Cardiac septum (tissue), 1 donor: ENCODE measurements at regions not wholly inside any gene's neighbourhood (a gene's known extent, or its start where the extent isn't known, plus 50 kb on each side); places are given as distances from the start of the nearest gene placed in this dataset.

ENCODE experiments used
- DNase-seq: peaks from one replicate; pipeline ENCODE4 v3.0.0-alpha.2; 2020; ENCODE audit warnings: low spot score
- intact Hi-C: fragments of 100-400 bp; cut with DNase I; formaldehyde crosslinking; loops from one replicate; pipeline ENCODE4 v1.14.0; 2022
- donor health status: DM: no; HTN: no; CAD: no.

GRCh38 chr10:78925800-78926319, 142.9 kb upstream of the ZMIZ1 start:
- intact Hi-C loops, result no loop called here

GRCh38 chr10:78927257-78927995, 141.3 kb upstream of the ZMIZ1 start:
- intact Hi-C loops, result no loop called here
- DNase-seq, result no peak

More at GRCh38 chr10:78925800-78926319, 142.9 kb upstream of the ZMIZ1 start:
- DNase-seq, result no peak

- intact Hi-C loops, result no loop called here
- DNase-seq, result no peak
Measured at GRCh38 chr10:78928330-78928729, 140.4 kb upstream of the ZMIZ1 start.

- no peak for DNase-seq
- intact Hi-C loops, result no loop called here
Measured at GRCh38 chr10:78929541-78929940, 139.2 kb upstream of the ZMIZ1 start.

- intact Hi-C loops, result loop anchor here (5.0 kb wide), 1 partner anchor 136 kb away; the partner anchor contains the start of gene ZMIZ1
- no peak for DNase-seq
Measured at GRCh38 chr10:78931321-78932053, 137.3 kb upstream of the ZMIZ1 start.

GRCh38 chr10:78932054-78932386, 136.7 kb upstream of the ZMIZ1 start:
- no peak for DNase-seq
- intact Hi-C loops, result loop anchor here (5.0 kb wide), 1 partner anchor 135 kb away; the partner anchor contains the start of gene ZMIZ1

- intact Hi-C loops, result loop anchor here (5.0 kb wide), 1 partner anchor 134 kb away; the partner anchor contains the start of gene ZMIZ1
- no peak for DNase-seq
Measured at GRCh38 chr10:78932861-78933260, 135.9 kb upstream of the ZMIZ1 start.

GRCh38 chr10:78933828-78934531, 134.8 kb upstream of the ZMIZ1 start:
- intact Hi-C loops, result loop anchor here (5.0 kb wide), 1 partner anchor 133 kb away; the partner anchor contains the start of gene ZMIZ1
- DNase-seq, result no peak

- intact Hi-C loops, result loop anchor here (5.0 kb wide), 1 partner anchor 133 kb away; the partner anchor contains the start of gene ZMIZ1
- no peak for DNase-seq
Measured at GRCh38 chr10:78934532-78934898, 134.3 kb upstream of the ZMIZ1 start.

- intact Hi-C loops, result loop anchor here (5.0 kb wide), 1 partner anchor 132 kb away; the partner anchor contains the start of gene ZMIZ1
- no peak for DNase-seq
Measured at GRCh38 chr10:78934994-78935602, 133.7 kb upstream of the ZMIZ1 start.

- DNase-seq, result no peak
- intact Hi-C loops, result no loop called here
Measured at GRCh38 chr10:78935697-78936407, 132.9 kb upstream of the ZMIZ1 start.

GRCh38 chr10:78936412-78937342, 132.1 kb upstream of the ZMIZ1 start:
- intact Hi-C loops, result no loop called here
- DNase-seq, result no peak

- intact Hi-C loops, result no loop called here
Measured at GRCh38 chr10:78937393-78937792, 131.4 kb upstream of the ZMIZ1 start.

GRCh38 chr10:78937800-78938694, 130.7 kb upstream of the ZMIZ1 start:
- intact Hi-C loops, result no loop called here
- DNase-seq, result no peak

More at GRCh38 chr10:78937393-78937792, 131.4 kb upstream of the ZMIZ1 start:
- no peak for DNase-seq

GRCh38 chr10:78938695-78939672, 129.8 kb upstream of the ZMIZ1 start:
- intact Hi-C loops, result no loop called here

GRCh38 chr10:78942091-78942501, 126.7 kb upstream of the ZMIZ1 start:
- DNase-seq, result no peak
- intact Hi-C loops, result no loop called here

More at GRCh38 chr10:78938695-78939672, 129.8 kb upstream of the ZMIZ1 start:
- DNase-seq, result no peak
